GM21723 (cell line): ENCODE measurements at regions not wholly inside any gene's neighbourhood (a gene's known extent, or its start where the extent isn't known, plus 50 kb on each side); places are given as distances from the start of the nearest gene placed in this dataset.
"Not testable (repeated sequence)": the region's sequence is repeated elsewhere in the genome, so short reads cannot be mapped to it uniquely, and the experiment has no call there.

Source experiments
- ATAC-seq: cut with Tn5 transposase; IDR thresholded peaks from one replicate; pipeline ENCODE4 v1.9.1; 2021; ENCODE audit warnings: mild to moderate bottlenecking, moderate library complexity; ENCODE audit not compliant: unreplicated experiment

DNA sequence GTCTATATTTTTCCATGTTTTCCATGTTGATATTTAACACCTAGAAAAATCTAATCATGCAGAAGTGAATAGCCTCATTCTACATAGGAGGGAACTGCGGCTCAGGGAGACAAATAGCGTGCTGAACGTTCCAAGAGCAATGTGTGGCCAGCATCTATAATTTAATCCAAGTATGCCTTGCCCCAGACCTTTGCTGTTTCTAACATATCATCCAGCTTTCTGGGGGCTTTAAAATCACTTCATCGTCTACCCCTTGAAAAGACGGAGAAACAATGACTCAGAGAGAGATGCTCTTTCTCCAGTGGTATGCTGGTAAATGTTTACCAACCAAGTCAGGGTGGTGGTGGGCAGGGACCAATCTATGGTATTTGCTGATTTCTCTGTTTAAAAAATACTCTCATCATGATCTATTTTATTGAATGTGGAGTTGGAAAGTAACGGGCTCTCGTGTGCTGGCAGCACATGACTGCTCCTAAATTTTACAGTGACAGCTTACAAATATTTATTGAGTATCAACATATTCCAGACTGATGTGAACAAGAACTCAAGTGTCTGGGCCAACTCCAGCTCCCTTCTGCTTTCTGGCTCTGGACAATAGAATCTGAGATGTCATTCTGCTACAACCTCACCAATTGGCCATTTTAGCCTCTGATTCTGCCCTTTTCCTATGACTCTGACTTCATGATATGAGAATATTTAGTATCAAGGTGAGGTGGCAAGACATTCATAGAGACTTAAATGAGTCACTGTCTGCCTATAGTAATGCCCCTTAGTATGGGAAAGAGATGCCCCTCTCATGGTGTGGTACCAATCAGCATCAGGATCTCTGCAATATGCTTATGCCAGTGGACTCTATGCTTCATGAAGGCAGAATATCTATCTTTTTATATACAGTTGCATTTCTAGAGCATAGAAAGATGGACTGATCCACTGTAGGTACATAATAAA, 407.4 kb upstream of the TNC start:
- ATAC-seq = no peak

GRCh38 chr9:115531410-115532125, 413.6 kb upstream of the TNC start:
- no peak for ATAC-seq

- no peak for ATAC-seq
Observed at GRCh38 chr9:115533511-115533910, 415.6 kb upstream of the TNC start.

GRCh38 chr9:115540091-115540490, 422.1 kb upstream of the TNC start:
- no peak for ATAC-seq

GRCh38 chr9:115543511-115543910, 425.6 kb upstream of the TNC start:
- ATAC-seq = no peak

DNA sequence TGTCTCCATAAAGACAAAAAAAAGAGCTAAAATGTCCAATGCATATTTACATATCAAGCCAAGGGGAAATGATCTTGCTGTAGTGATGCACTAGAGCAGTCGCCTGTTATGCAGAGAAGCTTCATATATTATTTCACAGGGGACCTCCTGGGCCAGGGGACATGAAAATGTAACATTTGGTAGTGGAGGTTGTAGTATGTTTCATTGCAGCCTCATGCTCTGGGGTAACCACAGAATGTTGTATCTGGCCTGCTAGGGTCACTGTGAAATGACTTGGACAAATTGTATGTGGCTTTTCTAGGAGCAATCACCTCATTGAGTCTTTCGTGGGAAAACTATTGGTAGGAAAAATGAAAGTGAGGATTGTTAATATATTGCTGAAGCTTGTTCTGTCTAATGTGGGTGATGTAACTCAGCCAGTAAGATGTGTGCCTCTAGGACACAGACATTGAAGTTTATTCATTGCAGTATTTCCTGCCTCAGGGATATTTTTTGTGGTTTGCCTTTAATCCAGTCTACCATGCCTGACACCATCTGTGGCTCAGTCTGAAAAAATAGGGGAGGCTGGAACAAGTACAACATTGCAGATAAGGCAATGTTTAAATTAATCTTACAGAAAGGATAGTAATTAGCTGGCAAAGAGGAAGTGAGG, 430.8 kb upstream of the TNC start:
- no peak for ATAC-seq

DNA sequence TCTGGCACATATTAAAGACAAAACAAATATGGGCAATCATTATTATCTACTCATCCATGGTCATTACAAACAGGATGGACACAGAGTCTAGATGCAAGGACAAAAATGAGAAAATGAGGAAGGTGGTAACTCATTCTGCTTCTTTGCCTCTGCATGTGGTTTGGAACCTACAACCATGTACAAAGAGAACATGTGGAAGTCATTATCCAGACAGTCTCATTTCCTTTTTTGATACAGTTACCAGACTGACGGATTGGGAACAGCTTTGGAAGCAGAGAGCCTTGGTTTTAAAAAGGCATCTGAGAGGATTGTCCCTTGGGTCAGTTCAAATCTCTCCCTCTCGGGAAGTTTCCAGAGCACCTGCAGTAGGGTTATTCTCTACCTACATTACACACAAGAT, 433.4 kb upstream of the TNC start:
- ATAC-seq = no peak

DNA sequence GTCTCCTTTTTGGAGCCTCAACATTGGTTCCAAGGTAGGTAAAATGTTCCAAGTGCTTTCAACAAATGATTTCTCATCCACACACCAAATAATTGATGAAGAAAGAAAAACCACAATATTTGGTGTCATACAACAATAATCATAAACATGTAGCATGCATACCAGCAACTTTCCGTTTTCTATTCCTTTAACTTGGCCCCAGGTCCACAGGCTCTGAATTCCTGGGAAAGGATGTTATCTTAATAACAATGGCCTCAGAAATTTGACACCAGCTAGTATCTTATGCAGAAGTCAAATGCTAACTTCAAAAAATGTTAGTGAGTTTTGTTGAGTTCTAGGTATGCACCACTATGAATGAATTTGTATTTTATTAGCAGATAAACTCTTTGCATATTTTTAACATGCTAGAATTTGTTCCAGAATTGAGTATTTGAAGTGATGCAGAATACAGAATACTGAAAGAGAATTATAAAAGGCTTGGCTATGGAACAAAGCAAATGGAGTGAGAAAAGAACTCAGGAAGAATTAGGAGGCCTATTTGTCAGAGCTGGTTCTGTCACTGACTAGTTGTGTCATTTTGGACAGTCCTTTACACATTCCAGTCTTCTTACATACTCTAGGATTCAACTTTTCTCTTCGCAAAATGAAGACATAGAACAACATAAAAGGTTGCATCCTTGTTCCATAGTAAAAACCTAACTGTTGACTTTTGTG, 435.3 kb upstream of the TNC start:
- no peak for ATAC-seq

DNA sequence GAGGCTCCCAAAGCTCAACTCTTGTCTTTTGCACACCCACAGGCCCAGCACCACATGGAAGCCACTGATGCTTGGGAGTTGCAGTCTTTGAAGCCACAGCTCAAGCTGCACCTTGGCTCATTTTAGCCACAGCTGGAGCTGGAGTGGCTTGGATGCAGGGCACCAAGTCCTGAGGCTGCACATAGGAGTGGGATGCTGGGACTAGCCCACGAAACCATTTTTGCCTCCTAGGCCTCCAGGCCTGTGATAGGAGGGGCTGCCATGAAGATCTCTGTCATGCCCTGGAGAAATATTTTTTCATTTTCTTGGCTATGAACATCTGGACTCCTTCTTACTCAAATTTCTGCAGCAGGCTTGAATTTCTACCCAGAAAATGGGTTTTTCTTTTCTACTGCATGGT, 438.5 kb upstream of the TNC start:
- no peak for ATAC-seq

GRCh38 chr9:115575147-115575546, 457.2 kb upstream of the TNC start:
- no peak for ATAC-seq

GRCh38 chr9:115585458-115585857, 467.5 kb upstream of the TNC start:
- not testable (repeated sequence) for ATAC-seq

GRCh38 chr9:115587310-115587709, 469.4 kb upstream of the TNC start:
- ATAC-seq = no peak

- no peak for ATAC-seq
Observed at GRCh38 chr9:115590011-115590410, 472.1 kb upstream of the TNC start.

DNA sequence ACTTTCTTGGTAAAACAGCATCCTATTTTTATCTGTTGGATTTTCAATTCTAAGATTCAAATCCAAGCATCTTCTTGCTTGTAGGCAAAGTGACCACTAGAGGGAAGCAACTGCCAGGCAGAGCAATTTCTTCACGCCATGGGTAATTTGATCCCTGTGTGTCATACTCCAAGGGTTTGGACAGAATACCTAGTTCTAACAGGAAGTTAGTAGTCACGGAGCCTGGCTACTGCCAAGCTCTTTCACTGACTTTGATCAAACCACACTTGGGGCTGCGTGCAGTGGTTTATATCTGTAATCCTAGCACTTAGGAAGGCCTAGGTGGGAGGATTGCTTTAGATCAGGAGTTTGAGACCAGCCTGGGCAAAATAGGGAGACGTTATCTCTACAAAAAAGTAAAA, 473.6 kb upstream of the TNC start:
- ATAC-seq = no peak

DNA sequence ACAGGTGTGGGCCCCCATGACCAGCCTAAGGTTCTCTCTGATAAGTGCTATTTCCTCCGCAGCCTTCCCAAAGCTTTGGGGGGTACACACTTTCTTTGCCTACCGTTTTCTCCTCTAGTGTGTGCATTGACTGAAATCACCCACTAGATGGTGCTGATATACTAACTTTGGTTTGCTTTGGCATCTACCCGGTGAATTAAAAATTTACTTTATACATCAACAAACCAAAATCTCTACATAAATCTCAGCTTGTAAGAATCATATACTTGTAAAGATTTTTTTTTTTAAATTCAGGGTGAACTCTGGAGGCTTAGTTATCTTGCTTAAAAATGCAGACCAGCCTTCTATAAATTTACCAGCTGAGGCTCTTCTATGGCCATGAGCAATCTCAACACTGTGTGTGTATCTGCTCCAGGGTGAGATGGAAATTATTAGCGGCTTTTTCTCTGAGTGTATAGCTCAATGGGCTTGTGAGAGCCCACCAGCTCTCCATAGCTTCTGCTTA, 475.7 kb upstream of the TNC start:
- no peak for ATAC-seq

- no peak for ATAC-seq
Observed at GRCh38 chr9:115594557-115594956, 476.6 kb upstream of the TNC start.

- ATAC-seq = no peak
Observed at GRCh38 chr9:115596021-115596745, 478.2 kb upstream of the TNC start.

- ATAC-seq = no peak
Observed at GRCh38 chr9:115596746-115597080, 478.8 kb upstream of the TNC start.

- no peak for ATAC-seq
Observed at GRCh38 chr9:115597330-115597895, 479.5 kb upstream of the TNC start.

GRCh38 chr9:115598751-115599150, 480.8 kb upstream of the TNC start:
- ATAC-seq = no peak
